ENCODE measurements at regions not wholly inside any gene's neighbourhood (a gene's known extent, or its start where the extent isn't known, plus 50 kb on each side); places are given as distances from the start of the nearest gene placed in this dataset.

DNA sequence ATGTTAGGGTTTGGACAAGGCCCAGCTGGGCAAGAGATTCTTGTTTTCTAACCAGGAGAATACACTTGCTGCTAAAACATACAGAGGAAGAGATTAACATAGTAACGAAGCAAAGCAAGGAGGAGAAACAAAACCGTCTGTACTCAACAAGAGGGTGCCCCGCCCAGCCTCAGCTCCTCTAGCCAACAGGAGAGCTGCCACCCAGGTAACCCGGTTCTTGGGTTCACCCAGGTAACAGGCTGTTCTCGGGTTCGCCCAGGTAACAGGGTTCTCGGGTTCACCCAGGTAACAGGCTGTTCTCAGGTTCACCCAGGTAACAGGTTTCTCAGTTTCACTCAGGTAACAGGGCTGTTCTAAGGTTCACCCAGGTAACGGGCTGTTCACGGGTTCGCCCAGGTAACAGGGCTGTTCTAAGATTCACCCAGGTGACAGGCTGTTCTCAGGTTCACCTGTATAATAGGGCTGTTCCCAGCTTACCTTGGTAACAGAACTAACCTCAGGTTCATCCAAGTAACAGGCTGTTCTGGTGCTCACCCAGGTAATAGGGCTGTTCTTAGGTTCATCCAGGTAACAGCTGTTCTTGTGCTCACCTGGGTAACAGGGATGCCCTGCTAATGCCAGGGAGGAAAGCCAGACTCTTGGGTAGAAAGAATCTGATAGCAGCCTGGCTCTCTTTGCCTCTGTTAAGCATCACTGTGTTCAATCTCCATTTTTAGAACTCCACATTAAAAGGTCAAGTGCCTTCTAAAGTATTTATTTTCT, 271.6 kb downstream of the SYK start:
- TF ChIP-seq, protein P1, sequence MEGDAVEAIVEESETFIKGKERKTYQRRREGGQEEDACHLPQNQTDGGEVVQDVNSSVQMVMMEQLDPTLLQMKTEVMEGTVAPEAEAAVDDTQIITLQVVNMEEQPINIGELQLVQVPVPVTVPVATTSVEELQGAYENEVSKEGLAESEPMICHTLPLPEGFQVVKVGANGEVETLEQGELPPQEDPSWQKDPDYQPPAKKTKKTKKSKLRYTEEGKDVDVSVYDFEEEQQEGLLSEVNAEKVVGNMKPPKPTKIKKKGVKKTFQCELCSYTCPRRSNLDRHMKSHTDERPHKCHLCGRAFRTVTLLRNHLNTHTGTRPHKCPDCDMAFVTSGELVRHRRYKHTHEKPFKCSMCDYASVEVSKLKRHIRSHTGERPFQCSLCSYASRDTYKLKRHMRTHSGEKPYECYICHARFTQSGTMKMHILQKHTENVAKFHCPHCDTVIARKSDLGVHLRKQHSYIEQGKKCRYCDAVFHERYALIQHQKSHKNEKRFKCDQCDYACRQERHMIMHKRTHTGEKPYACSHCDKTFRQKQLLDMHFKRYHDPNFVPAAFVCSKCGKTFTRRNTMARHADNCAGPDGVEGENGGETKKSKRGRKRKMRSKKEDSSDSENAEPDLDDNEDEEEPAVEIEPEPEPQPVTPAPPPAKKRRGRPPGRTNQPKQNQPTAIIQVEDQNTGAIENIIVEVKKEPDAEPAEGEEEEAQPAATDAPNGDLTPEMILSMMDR (IDR thresholded peaks at IDR 0.05; ENCODE audit: extremely low read depth, insufficient read depth, missing control alignments): no peak
- no peak for DNase-seq (ENCODE audit: low spot score)
- in situ Hi-C loops (cut with MboI; ENCODE audit: low pct_unique_long_range_greater_than_20kb, low sequenced_read_pairs, unreplicated experiment): no loop called here

DNA sequence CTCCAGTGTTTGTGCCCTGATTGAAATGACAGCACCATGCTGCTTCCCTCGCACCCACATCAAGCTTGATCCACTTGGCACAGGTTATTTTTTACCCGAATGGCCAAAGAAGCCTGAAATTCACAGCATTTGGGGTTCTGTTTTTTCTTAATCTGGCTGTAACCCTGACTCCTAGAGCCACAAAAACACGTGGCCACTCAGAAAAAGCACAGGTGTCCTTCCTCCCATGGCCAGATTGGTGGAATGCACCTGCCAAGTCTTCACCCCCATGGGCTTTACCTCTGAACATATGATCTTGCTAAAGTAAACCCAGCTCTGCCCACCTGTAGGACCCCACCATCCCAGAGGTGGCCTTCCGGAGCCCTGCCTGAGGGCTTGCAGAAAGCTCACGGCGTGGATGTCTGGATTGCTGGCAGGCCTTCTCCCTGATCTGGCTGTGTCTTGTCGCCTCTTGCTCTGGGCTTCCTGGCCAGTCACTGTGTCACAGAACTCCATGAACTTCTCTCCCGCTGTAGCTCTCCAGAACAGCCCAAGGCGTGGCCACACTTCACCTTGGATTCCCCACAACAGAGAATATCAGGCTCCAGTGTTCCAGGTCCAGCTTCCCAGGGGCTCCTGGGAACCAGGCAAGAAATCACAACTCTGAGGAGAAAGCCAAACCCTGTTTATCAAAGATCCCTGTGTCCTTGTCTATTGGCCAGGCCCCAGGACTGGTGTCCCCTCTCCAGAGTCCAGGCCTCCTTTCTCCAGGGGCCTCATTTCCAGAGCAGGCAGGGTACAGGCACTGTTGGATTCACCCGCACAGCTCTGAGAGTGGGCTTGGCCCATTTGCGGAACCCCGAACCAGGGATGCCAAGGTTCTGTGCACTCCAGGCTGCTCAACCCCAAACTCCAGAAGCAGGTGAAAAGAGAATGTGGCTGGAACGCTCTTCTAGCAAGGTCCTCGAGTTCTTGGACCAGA, 272.5 kb downstream of the SYK start:
- TF ChIP-seq, protein P1 (IDR thresholded peaks at IDR 0.05; ENCODE audit: extremely low read depth, insufficient read depth, missing control alignments): no peak
- DNase-seq (ENCODE audit: low spot score): no peak
- in situ Hi-C loops (cut with MboI; ENCODE audit: low pct_unique_long_range_greater_than_20kb, low sequenced_read_pairs, unreplicated experiment): no loop called here

DNA sequence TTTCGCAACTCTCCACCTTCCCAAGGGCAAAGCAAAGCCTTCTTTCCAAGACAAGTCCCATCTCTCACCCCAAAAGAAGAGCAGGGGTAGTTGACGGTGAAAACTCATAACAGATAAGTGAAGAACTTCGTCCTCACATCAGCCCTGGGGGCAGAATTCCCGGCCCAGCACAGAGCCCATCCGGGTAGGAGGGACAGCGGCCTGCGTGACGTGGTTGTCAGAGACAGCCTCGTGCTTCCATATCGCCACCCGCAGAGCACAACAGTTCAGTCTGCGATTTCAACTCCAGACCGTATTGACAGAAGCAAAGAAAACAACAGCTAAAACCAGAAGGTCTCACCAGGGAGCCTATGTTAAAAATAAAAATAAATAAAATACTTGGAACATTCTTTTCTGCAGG, 273.2 kb downstream of the SYK start:
- TF ChIP-seq, protein P1 (IDR thresholded peaks at IDR 0.05; ENCODE audit: extremely low read depth, insufficient read depth, missing control alignments): no peak
- in situ Hi-C loops (cut with MboI; ENCODE audit: low pct_unique_long_range_greater_than_20kb, low sequenced_read_pairs, unreplicated experiment): no loop called here
- DNase-seq (ENCODE audit: low spot score): no peak

DNA sequence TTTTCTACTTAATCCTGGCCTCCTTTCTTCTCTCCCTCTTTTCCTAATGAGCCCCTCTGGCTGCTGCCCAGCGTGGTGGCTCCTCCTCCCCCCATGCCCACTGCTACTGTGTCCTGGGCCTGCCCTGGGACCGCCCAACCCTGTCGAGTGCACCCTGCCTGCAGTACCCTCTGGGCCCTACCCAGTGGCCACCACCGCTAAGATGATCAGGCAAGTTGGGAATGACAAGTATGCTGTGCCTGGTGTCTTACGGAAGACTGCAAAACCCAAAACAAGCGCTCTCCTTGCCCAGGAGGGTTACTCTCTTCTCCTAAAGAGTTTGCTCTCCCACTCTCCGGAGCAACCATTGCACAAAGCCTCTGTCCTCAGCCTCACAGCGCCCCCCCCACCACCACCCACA, 273.7 kb downstream of the SYK start:
- TF ChIP-seq, protein P1 (IDR thresholded peaks at IDR 0.05; ENCODE audit: extremely low read depth, insufficient read depth, missing control alignments): no peak
- DNase-seq (ENCODE audit: low spot score): no peak
- in situ Hi-C loops (cut with MboI; ENCODE audit: low pct_unique_long_range_greater_than_20kb, low sequenced_read_pairs, unreplicated experiment): no loop called here

DNA sequence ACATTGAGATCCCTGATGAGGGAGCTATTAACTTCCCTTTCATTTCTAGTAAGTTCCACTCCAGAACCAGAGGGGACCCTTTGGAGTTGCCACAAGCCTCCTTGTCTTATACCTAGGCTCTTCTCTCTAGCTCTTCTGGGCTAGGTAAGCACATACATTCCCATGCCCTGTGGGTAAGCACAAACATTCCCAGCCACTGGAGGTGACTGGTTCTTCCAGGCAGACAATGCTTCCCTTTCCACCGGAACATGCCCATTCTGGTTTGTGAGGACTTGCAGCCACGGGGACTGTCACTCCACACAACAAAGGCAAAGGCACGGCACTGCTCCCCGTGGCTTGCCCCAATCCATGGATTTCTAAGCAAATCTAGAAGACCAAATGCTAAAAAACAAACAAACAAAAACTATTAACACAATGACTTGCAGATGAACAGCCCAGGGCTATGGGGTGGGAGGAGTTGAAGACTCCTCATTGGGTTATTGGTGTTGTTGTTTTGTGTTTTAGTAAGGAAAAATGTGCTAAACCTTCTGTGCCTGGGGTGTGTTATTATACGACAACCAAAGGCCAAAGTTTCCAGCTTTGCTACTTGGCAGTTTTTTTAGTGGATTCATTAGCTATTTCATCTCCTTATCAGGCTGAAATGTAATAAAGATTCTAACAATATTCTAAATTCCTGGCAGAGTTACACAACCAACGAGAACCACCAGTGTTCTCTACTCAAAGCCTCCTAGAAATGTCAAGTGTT, 276.2 kb downstream of the SYK start:
- in situ Hi-C loops (cut with MboI; ENCODE audit: low pct_unique_long_range_greater_than_20kb, low sequenced_read_pairs, unreplicated experiment): no loop called here
- no peak for DNase-seq (ENCODE audit: low spot score)
- TF ChIP-seq, protein P1 (IDR thresholded peaks at IDR 0.05; ENCODE audit: extremely low read depth, insufficient read depth, missing control alignments): no peak

DNA sequence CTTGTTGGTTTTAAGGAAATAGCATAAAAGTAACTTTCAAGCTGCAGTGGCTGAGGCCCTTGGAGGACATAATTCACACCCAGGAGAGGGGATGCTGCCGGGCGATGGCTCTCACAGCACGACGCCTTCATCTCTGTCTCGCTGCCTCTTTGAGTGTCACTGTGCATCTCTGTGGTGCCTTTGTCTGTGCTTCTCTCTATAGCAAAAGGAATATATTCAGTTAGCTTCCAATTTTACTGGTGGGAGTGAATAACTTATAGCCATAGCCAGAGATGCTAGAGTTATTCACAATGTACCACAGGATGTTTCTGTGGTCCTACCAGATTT, 276.7 kb downstream of the SYK start:
- in situ Hi-C loops (cut with MboI; ENCODE audit: low pct_unique_long_range_greater_than_20kb, low sequenced_read_pairs, unreplicated experiment): no loop called here
- no peak for DNase-seq (ENCODE audit: low spot score)
- TF ChIP-seq, protein P1 (IDR thresholded peaks at IDR 0.05; ENCODE audit: extremely low read depth, insufficient read depth, missing control alignments): no peak
